Fibroblast of the conjunctiva (primary cell): ENCODE measurements at regions not wholly inside any gene's neighbourhood (a gene's known extent, or its start where the extent isn't known, plus 50 kb on each side); places are given as distances from the start of the nearest gene placed in this dataset.
"Not testable (repeated sequence)": the region's sequence is repeated elsewhere in the genome, so short reads cannot be mapped to it uniquely, and the experiment has no call there.

Experiments used
- DNase-seq: peaks from one replicate; pipeline ENCODE4 v3.0.0-alpha.2; 2010; ENCODE audit warnings: low read depth

DNA sequence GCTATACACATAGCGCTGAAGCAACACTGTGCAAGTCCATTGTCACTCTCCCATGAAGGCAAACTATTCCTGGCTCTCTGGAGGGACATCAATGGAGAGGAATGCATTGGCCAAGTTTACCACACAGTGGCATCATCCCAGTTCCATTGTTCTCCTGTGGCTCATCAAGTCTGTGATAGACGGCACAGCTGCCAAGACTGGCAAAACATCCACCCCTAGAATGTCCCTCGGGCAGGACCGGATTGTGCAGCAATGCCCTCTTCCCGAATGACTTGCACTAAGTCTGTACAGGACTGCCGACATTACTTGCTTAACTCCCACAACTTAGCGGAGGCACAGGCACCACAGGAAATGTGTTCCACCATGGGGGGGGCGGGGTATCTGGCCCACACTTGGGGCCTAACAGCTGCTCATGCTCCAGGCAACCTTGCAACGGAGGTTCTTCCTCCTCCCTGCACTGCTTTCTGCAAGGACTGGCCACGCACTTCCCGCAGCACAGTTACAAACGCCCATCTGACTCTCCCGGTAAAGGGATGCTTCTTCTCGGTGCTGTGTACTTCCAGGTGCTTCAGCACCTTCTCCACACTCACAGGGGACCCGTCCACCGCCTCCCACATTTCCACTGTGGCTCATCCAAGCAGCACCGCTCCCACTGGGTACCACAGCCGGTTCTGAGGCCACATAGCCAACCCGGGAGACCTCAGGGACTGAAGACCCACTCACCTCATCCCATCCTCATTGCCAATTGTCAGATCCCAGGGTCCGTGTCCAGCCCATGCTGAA lies 1309.6 kb upstream of the RAG2 start:
- DNase-seq, result no peak

DNA sequence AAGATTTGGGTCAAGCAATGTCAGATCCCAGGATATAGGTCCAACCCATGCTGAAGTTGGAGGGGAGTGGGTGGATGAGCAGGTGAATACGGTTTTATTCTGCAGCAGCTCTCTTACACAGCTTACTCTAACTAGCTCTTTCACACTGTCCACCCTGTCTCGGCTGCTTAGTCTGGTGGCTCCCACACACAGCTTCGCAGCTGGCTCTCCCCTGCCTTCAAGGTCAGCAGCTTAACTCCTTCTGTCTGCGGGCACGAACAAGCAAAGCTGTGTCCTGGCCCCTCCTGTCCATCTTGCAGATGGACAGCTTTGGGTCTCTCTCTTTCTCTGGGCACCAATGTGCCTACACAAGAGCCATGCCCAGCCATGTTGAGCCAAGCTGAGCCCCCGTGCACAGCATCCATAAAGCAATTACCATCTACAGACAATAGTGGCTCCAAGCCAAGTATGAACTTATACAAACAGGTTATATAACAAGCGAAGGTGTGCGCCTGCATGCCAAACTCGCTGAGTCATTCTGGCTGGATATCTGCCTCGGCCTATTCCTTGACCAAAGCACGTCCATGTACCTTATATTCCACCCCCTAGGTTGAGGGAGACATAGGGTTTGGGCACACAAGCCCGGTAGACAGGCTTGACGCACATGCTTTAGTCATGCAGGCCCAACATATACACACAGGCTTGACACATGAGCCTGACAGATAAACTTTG lies 1307.8 kb upstream of the RAG2 start:
- DNase-seq, result no peak

DNA sequence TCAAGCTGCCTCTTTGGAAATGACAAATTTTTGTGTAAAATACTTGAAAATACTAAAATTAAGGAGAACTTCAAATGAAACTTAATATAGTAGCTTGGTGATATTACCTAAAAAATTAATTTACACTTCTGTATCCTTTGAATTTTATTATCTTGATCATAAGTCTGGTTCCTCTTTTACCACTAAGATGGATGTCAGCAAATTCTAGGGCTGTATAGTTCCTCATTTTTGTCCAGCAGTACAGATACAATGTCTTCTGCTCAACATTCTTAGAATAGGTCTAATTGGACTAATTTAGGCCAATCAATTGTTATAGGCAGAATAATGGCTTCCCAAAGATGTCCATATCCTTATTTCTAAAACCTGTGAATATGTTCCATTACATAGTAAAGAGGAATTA lies 1298.0 kb upstream of the RAG2 start:
- DNase-seq, result no peak

DNA sequence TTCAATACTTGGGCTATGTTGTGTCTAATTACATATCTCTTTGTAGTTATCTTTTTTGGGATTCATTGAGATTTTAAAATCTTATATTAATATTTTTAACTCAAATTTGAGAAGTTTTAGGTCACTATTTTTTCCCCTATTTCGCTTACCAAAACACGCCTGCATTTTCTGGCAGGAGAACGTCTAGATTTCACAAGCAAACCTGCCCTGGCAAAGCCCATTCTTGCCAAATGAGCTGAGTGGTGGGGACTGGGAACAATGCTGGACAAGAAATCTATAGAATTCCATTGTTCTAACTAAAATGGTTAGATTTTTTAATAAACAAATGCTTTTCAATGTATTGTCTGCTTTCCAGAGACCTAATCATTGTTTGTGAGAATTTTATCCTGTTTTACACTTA lies 1283.7 kb upstream of the RAG2 start:
- DNase-seq, result no peak

DNA sequence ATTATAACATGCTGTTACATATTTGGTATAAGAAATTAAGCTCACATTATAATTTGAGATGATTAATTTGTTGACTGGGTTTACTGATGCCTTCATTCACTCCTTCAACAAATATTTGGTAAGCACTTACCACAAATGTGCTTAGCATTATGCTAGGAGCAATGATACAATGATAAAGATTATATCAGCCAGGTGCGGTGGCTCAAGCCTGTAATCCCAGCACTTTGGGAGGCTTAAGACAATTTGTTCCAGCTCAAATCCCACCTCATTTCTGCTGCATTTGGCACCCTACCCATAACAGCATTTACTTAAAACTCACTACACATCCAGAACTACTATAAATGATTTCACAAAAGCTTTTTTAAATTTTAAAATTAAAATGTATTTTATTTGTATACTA lies 1263.6 kb upstream of the RAG2 start:
- DNase-seq, result no peak

DNA sequence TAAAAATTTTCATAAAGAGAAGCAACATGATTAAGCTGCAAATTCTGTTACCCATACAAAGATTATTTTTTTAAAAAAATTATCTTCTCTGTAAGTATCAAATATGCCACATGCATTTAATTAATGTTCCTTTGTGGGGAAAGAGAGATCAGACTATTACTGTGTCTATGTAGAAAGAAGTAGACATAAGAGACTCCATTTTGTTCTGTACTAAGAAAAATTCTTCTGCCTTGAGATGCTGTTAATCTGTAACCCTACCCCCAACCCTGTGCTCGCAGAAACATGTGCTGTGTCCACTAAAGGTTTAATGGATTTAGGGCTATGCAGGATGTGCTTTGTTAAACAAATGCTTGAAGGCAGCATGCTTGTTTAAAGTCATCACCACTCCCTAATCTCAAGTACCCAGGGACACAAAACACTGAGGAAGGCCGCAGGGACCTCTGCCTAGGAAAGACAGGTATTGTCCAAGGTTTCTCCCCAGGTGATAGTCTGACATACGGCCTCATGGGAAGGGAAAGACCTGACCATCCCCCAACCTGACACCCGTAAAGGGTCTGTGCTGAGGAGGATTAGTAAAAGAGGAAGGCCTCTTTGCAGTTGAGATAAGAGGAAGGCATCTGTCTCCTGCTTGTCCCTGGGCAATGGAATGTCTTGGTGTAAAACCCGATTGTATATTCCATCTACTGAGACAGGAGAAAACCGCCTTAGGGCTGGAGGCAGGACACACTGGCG lies 1260.9 kb upstream of the RAG2 start:
- DNase-seq, result not testable (repeated sequence)

DNA sequence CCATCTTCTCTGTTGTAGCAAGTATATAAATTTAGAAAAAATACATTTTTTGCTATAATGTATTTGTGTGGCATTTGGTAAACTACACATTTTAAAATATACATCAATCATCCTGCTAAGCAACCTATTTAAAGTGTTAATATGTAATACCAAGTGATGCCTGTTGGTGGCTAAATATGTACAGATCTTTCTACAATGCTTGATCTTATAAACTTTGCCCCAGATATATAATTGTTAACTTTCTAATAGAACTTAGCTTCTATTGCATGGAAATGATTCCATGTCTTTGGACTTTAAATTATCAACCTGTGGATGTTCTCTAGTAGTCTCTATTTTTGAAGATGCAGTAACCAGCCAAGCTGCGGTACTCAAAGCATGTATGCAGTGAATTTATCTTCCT lies 1260.4 kb upstream of the RAG2 start:
- no peak for DNase-seq

DNA sequence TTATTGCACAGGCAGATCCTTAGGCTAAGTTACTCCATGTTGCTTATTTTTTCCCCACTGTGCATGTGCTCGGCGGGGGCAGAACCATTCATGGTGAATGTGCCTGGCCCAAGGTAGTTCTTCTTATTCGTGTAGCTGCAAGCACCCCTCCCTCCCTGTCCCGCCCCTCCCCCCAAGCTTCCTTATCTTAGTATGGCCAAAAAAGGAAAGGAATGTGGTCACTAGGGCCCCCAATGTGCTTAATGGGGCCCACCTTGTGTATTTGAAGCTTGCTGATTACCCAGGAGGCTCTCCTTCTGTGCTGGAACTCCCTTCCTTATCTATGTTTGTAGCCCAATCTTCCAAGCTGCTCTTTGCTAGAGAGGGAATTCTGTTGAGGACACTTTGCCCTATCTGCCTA lies 1259.7 kb upstream of the RAG2 start:
- DNase-seq, result no peak

DNA sequence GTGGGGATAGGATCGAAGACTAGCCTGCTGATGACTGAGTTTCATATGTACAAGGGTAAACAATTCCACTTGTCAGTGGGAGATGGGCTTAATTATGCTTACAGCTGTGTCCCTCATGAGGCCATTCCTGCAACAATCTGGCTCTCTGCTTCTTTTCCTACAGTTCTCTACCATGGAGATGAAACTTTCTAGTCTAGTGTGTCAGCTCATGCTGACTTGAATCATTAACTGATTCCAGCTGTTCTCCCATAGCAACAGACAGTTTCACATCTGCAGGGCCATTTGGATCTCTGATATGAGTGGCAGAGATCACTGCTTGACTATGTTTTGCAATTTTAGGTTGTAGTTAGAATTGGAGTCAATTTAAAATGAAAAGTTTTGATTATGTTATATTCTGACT lies 1251.7 kb upstream of the RAG2 start:
- peak; percentile 20 for DNase-seq

DNA sequence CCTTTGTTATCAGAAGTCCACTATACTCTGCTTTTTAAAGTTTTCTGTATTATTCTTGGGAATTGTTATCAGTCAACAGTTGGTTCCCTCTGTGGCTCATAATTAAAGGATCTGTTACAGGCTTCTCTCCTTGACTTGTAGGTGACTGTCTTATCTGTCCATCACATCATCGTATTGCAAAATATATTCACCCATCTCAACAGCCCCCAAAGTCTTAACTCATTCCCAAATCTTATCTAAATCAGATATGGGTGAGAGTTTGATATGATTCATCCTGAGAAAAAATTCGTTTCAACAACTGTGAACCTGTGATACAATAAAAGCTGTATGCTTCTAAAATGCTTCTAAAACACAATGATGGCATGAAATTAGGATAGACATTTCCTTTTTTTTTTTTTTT lies 1245.6 kb upstream of the RAG2 start:
- DNase-seq, result no peak

DNA sequence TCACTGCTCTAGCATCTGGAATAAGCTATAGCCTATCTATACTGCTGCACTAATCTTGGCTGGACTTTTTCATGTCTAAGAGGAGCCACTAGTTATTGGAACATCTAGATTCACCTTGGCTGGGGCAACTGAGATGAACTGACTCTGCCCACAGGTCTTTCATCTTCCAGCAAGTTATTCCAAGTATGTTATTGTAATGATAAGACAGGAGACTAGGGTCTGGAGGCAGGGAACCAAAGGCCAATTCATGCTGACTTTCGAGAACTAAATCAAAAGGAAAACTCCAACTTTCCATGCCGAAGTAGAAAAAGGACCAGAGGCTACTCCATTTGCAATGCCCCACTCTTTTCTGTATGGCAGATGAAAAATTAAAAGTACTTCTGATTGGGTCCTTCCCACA lies 1243.0 kb upstream of the RAG2 start:
- DNase-seq, result no peak

DNA sequence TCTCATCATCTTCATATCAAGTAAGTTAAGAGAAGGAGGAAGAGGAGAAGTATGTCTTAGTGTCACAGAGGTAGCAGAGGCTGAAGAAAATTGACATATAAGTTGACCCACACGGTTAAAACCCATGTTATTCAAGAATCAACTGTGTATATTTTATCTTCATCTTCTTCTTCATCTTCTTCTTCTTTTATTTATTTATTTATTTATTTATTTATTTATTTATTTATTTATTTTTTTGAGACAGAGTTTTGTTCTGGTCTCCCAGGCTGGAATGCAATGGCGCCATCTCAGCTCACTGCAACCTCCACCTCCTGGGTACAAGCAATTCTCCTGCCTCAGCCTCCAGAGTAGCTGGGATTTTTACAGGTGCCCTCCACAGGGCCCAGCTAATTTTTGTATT lies 1242.3 kb upstream of the RAG2 start:
- DNase-seq, result not testable (repeated sequence)

DNA sequence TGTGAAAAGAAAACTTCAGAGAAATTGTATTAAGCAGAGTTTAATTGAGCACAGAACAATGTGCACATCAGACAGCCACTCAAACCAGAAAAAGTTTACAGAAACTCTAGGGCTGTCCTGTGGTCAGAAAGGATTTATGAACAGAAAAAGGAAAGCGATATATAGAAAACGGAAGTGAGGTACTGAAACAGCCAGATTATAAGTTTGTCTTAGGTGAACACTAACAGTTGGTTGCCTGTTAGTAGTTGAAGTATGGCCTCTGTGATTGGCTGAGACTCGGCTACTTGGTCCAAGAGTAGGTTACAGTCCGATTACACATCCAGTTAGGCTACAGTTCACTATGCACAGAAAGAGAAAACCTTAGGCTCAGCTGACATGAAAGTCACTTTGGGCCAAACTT lies 1232.5 kb upstream of the RAG2 start:
- DNase-seq, result no peak

DNA sequence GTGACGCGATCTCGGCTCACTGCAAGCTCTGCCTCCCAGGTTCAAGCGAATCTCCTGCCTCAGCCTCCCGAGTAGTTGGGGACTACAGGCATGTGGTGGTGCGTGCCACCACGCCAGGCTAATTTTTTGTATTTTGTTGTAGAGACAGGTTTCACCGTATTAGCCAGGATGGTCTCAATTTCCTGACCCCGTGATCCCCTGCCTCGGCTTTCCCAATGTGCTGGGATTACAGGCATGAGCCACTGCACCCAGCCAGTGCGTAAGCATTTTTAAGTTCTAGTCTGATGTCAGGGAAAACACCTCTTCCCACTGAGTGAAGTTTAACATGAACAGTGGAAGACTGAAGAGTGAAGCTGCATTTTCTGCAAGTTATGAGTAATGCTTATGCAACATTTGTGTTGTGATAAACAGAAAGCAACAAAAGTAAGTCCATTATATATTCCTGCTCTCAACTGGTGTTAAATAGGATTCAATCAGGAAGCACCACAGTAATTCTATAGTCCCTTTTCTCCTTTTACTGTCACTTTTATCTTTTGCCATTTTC lies 1219.8 kb upstream of the RAG2 start:
- DNase-seq, result no peak

DNA sequence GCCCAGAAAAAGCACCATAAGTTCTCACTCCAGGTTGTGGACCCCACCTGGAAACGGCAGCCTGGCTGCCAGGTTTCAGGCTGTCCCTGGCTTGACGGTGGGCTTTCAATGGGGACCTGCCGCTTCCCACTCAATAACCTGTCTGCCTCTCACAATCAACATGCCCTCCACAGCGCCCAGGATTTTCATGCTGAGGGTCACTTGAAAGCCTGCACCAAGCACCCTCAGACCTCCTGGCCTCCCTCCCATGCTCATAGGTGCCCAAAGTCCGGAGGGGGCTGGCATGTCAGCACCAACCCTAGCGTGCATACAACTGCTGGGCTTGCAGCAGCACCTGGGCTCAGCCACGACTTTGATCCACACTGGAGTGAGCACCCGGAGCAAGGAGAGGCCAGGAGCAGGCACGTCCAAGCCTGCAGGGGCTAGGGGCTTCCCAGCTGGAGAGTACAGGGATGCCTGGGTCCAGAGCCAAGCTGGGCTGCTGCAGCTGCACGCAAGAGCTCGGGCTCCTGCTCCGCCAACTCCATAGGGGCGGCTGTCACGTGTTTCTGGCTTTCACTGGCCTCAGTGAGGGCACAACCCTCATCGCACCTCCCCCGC lies 1214.3 kb upstream of the RAG2 start:
- DNase-seq, result no peak

DNA sequence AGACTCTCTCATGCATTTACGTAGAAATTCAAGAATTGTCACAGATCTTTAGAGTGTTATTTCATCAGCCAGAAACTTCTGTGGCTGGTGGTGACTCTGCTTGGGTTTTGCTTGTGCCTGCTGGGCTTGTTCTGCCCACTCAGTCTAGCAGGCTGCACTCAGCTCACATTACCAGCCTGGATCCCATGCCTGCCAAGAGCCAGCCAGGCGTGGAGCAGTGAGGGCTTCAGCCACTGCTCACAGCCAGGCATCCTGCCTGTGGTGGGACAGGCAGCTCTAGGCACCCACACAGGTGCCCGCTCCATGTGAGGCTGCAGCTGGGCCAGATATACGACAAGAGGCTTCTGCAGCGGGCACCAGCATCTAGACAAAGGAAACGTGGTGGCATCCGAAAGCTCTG lies 1213.3 kb upstream of the RAG2 start:
- DNase-seq, result no peak

DNA sequence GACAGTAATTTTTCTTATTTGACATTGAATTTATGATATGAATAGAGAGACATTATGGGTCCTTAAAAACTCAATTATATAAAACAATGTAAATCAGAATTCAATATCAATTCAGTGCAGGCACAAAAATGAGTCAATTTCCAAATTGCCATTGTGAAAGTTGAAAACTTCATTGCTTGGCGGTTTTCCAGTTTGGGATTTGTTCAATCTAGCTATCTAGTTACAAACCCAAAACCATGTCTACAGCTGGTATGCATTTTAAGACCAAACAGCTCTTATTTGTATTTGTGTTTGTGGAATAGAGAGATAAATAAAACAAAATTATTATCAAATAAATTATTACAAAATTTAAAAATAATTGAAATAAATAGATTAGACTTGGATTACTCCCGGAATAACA lies 1206.6 kb upstream of the RAG2 start:
- no peak for DNase-seq

DNA sequence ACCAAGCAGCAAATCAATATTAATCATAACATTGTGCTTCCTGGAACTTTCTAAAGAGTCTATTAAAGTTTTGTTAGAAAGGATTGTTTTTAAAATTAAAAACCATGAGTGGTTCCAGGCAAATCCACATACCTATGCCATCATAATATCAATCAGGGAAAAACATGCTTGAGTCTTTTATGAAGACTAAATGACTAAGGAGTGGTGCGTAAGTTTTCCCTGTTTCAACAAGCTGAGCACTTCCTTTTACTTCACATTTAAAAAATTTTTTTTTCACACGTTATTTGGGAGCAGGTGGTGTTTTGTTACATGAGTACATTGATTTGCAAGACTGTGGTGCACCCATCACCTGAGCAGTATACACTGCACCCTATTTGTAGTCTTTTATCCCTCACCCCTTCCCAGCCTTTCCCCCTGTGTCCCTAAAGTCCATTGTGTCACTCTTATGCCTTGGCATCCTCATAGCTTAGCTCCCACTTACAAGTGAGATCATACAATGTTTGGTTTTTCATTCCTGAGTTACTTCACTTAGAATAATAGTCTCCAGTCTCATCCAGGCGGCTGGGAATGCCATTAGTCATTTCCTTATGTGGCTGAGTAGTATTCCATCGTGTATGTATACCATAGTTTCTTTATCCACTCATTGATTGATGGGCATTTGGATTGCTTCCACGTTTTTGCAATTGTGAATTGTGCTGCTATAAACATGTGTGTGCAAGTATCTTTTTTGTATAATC lies 1190.3 kb upstream of the RAG2 start:
- DNase-seq, result no peak

DNA sequence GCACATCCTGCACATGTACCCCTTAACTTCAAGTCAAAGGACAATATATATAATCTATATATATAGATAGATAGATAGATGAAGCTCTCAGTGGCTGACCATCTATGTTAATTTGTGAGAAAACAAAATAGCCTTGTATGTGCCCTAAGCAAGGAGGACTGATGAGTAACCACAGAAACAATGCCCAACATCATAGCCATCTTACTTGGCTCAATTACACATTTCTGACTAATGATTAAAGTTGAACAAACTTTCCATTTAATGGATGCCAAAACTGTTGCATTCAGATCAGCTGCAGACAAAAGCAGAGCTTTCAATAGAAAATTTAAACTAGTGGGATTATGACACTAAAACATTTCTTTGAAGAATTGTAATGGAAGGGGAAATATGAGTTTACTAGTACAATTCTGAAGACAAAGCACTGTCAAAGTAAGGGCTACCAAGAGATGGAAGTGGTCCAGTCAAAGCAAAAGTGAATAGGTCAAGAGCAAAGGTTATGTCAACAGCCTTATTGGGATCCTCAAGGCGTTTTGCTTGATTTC lies 1188.2 kb upstream of the RAG2 start:
- no peak for DNase-seq

DNA sequence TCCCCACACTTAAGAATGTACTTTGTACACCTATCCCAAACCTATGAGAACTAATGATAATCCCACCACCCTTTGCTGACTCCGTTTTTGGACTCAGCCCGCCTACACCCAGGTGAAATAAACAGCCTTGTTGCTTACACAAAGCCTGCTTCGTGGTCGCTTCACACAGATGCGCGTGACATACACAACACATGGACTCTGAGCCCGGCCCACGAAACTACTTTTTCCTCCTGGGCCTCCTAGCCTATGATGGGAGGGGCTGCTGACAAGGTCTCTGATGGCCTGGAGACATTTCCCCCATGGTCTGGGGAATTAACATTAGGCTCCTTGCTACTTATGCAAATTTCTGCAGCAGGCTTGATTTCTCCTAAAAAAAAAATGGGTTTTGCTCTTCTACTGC lies 1176.4 kb upstream of the RAG2 start:
- DNase-seq, result no peak

DNA sequence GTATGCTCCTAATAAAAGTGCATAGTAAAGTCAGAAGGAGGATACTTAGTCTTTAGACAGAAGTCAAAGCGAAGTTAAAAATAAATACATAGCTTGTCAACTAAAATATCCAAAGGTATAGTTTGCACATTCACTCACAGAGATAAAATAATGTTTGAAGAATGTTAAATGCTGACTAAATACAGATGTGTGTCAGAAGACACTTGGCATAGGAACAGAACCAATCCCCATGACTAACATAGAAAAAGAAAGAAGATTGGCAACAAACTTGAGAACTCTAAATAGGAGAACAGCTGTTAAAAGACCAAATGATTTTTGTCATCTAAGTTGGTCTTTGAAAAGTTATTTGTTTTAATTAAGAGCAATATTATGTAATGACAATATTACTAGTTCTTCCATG lies 1172.1 kb upstream of the RAG2 start:
- DNase-seq, result no peak

DNA sequence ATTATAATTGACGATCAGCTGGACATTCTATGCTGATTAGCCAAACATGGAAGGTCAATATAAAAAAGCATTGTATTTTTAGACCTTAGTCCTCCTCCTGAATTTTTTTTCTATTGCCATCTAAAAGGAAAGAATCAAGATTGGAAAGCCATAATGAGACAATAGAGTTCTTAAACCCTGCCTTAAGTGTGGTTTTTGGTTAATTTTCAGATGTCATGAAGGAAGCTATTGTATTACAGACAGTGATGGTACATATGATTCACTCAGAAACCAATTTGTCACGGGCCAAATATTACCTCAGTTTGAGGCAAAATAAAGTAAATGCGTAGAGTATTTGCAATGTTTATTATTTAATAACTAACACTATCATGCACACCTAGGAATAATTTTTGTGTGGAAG lies 1164.0 kb upstream of the RAG2 start:
- DNase-seq, result no peak
